ENCODE measurements at regions not wholly inside any gene's neighbourhood (a gene's known extent, or its start where the extent isn't known, plus 50 kb on each side); places are given as distances from the start of the nearest gene placed in this dataset.

GRCh38 chr11:106421676-106422292 lies 344.3 kb downstream of the AASDHPPT start:
- no peak for TF ChIP-seq CTCF (IDR thresholded peaks at IDR 0.05)
- no peak for DNase-seq
- ATAC-seq, result no peak

GRCh38 chr11:106422583-106422982 lies 345.1 kb downstream of the AASDHPPT start:
- Histone ChIP-seq H3K27ac (no peak overlapping the region), H3K36me3 (no peaks in the 10 kb centered on the region), H3K4me3 (no peak overlapping the region), H3K9me3 (no peaks in the 10 kb centered on the region), H3K27me3 (no peaks in the 10 kb centered on the region), H3K4me1 (no peaks in the 10 kb centered on the region)
- no peak for TF ChIP-seq CTCF (IDR thresholded peaks at IDR 0.05)
- DNase-seq (no peak), ATAC-seq (no peak)
- intact Hi-C loops (cut with DNase I), result no loop called here

More at GRCh38 chr11:106421676-106422292, 344.3 kb downstream of the AASDHPPT start:
- H3K4me1 ChIP-seq, result no peaks in the 10 kb centered on the region
- no peak overlapping the region for H3K27ac ChIP-seq
- H3K27me3 ChIP-seq, result no peaks in the 10 kb centered on the region
- H3K9me3 ChIP-seq, result no peaks in the 10 kb centered on the region
- H3K4me3 ChIP-seq, result no peak overlapping the region
- H3K36me3 ChIP-seq, result no peaks in the 10 kb centered on the region
- intact Hi-C loops (cut with DNase I), result no loop called here

- Histone ChIP-seq H3K4me1 (no peaks in the 10 kb centered on the region), H3K36me3 (no peaks in the 10 kb centered on the region), H3K27ac (no peak overlapping the region), H3K9me3 (no peaks in the 10 kb centered on the region), H3K4me3 (no peak overlapping the region), H3K27me3 (no peaks in the 10 kb centered on the region)
- ATAC-seq, result no peak
- TF ChIP-seq CTCF (IDR thresholded peaks at IDR 0.05), result no peak
- no peak for DNase-seq
- intact Hi-C loops (cut with DNase I), result no loop called here
These were observed 346.6 kb downstream of the AASDHPPT start for GRCh38 chr11:106424111-106424510.

GRCh38 chr11:106425819-106426218 lies 348.4 kb downstream of the AASDHPPT start:
- Histone ChIP-seq H3K27me3 (no peaks in the 10 kb centered on the region), H3K4me3 (no peak overlapping the region), H3K9me3 (no peaks in the 10 kb centered on the region), H3K4me1 (no peaks in the 10 kb centered on the region), H3K36me3 (no peaks in the 10 kb centered on the region), H3K27ac (no peak overlapping the region)
- intact Hi-C loops (cut with DNase I), result no loop called here
- no peak for TF ChIP-seq CTCF (IDR thresholded peaks at IDR 0.05)
- DNase-seq, result no peak
- no peak for ATAC-seq

GRCh38 chr11:106426696-106427095 lies 349.2 kb downstream of the AASDHPPT start:
- Histone ChIP-seq H3K27me3 (no peaks in the 10 kb centered on the region), H3K4me3 (no peak overlapping the region), H3K36me3 (no peaks in the 10 kb centered on the region), H3K9me3 (no peaks in the 10 kb centered on the region), H3K4me1 (no peaks in the 10 kb centered on the region), H3K27ac (no peak overlapping the region)
- DNase-seq, result no peak
- intact Hi-C loops (cut with DNase I), result no loop called here
- no peak for TF ChIP-seq CTCF (IDR thresholded peaks at IDR 0.05)
- no peak for ATAC-seq

Measured in left lung (tissue), 4 donors.